Activated CD4-positive, alpha-beta memory T cell treated with anti-CD3 and anti-CD28 coated beads, Interleukin-2, amount 10 ng/mL, durations not matched to agents 7 days and 5 days (primary cell): ENCODE measurements at regions not wholly inside any gene's neighbourhood (a gene's known extent, or its start where the extent isn't known, plus 50 kb on each side); places are given as distances from the start of the nearest gene placed in this dataset.

Experiments used
- CTCF ChIA-PET: fragments of 350-600 bp; sonication (Branson Sonifier 250); formaldehyde crosslinking; loops from one replicate; lab custom pipeline; 2021; ENCODE audit warnings: antibody characterized with exemption, inconsistent platforms; lab: Charles Lee
- POLR2A ChIA-PET: fragments of 350-600 bp; sonication (Branson Sonifier 250); formaldehyde crosslinking; loops from one replicate; lab custom pipeline; 2021; ENCODE audit warnings: antibody characterized with exemption; lab: Charles Lee
- DNase-seq: peaks from one replicate; pipeline ENCODE4 v3.0.0-alpha.2; 2020
- H3K27ac Mint-ChIP-seq: one replicate; pipeline ENCODE4 v1.8.0; 2021; ENCODE audit warnings: mild to moderate bottlenecking, mixed read lengths
- H3K27me3 Mint-ChIP-seq: one replicate; pipeline ENCODE4 v1.8.0; 2021; ENCODE audit warnings: mixed read lengths
- H3K36me3 Mint-ChIP-seq: one replicate; pipeline ENCODE4 v1.8.0; 2021; ENCODE audit warnings: low read depth, mixed read lengths
- H3K4me1 Mint-ChIP-seq: one replicate; pipeline ENCODE4 v1.8.0; 2021; ENCODE audit warnings: mixed read lengths
- H3K4me3 Mint-ChIP-seq: one replicate; pipeline ENCODE4 v1.8.0; 2021; ENCODE audit warnings: mild to moderate bottlenecking, mixed read lengths
- H3K9me3 Mint-ChIP-seq: one replicate; pipeline ENCODE4 v1.8.0; 2021; ENCODE audit warnings: mixed read lengths

DNA sequence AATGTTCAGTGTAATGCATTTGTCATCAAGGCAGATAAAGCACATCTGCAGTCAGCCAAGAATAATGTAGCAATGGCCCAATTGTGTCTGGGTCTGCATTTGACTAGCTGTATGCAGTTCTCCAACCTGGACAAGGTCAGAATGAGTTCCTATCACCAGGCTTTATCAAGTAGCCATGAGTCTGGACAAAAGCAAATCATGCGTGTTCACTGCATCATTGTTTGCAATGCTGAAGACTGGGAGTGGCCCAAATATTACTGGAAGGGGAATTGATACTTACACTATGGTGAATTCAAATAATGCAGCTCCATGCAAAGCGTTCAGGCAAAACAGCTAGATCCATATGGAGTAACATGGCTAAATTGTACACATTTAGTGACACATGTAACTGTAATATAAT is 250.9 kb downstream of the TOX3 start:
- Mint-ChIP-seq H3K27ac (no peak overlapping the region), H3K4me3 (no peak overlapping the region), H3K36me3 (no peaks in the 10 kb centered on the region), H3K9me3 (peaks cover 8% of the 10 kb centered on the region), H3K4me1 (no peaks in the 10 kb centered on the region), H3K27me3 (no peaks in the 10 kb centered on the region)
- ChIA-PET POLR2A (no interaction called here), CTCF (no interaction called here)
- DNase-seq = no peak

- POLR2A ChIA-PET = no interaction called here
- CTCF ChIA-PET = no interaction called here
These were observed 252.3 kb downstream of the TOX3 start for GRCh38 chr16:52294660-52295059.

DNA sequence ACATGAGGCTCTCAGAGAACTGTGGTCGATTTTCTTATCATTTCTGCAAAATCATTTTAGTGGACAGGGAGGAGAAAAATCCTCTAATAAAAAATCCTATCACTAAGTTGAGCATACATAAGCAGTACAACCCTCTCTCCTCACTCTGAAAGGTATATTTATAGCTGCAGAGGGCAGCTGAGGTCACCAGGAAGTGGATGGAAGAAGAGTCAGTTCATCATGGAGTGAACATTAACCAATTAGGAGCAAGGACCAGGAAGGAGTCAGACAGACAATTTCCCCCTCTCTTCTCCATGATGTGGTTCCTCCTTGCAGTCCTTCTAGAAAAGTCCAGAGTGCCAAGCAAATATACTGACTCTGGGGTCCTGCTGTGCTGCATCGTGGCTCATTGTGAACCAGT is 253.7 kb downstream of the TOX3 start:
- CTCF ChIA-PET = no interaction called here

More at GRCh38 chr16:52294660-52295059, 252.3 kb downstream of the TOX3 start:
- DNase-seq = no peak
- Mint-ChIP-seq H3K36me3 (no peaks in the 10 kb centered on the region), H3K4me1 (no peaks in the 10 kb centered on the region), H3K9me3 (peaks cover 8% of the 10 kb centered on the region), H3K27ac (no peak overlapping the region), H3K27me3 (no peaks in the 10 kb centered on the region), H3K4me3 (no peak overlapping the region)

DNA sequence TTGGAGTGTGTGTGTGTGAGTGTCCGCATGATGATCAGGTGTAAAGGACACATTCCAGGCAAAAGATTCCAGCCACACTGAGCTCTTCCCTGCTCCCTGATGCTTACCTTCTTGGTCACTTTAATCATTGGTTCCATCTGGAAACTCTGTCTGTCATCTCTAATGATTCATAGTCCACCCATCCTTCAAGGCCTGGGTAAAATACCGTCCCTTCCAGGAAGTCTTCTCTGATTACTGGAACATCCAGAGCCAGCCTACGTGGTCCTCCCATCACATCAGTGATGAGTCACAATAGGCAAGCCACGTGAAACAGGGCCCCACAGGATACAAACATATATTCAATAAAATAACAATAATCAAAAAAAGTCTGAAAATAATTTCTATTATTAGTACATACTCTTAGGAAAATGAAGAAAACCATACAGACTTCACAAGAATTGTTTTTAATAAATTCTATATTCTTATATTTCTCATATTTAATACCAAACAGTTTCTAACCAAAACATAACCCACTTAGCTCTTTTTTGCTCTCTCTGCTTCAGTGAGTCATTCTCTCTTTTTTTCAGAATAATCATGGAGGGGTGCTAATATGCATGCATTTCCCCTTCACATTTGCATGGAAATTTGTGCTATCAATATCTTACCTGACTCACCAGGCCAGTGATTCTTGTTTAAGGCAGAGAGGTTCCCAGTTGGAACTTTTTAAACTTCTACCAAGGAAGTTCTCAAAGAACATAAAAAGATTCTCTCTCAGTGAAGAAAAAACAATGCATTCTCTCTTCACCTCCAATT is 263.2 kb downstream of the TOX3 start:
- Mint-ChIP-seq H3K4me3 (no peak overlapping the region), H3K27me3 (no peaks in the 10 kb centered on the region), H3K36me3 (no peaks in the 10 kb centered on the region), H3K9me3 (peaks cover 7% of the 10 kb centered on the region), H3K4me1 (no peaks in the 10 kb centered on the region), H3K27ac (no peak overlapping the region)
- DNase-seq = no peak
- ChIA-PET POLR2A (no interaction called here), CTCF (no interaction called here)

More for the DNA sequence above, 253.7 kb downstream of the TOX3 start:
- H3K27ac Mint-ChIP-seq = no peak overlapping the region
- H3K9me3 Mint-ChIP-seq = peaks cover 8% of the 10 kb centered on the region
- POLR2A ChIA-PET = no interaction called here
- DNase-seq = no peak
- no peaks in the 10 kb centered on the region for H3K36me3 Mint-ChIP-seq
- no peak overlapping the region for H3K4me3 Mint-ChIP-seq
- H3K4me1 Mint-ChIP-seq = no peaks in the 10 kb centered on the region
- no peaks in the 10 kb centered on the region for H3K27me3 Mint-ChIP-seq

GRCh38 chr16:52283018-52283417 is 263.9 kb downstream of the TOX3 start:
- DNase-seq = no peak
- no peak overlapping the region for H3K4me3 Mint-ChIP-seq
- H3K27me3 Mint-ChIP-seq = no peaks in the 10 kb centered on the region
- H3K9me3 Mint-ChIP-seq = peaks cover 7% of the 10 kb centered on the region
- ChIA-PET CTCF (no interaction called here), POLR2A (no interaction called here)
- H3K4me1 Mint-ChIP-seq = no peaks in the 10 kb centered on the region
- H3K27ac Mint-ChIP-seq = no peak overlapping the region
- no peaks in the 10 kb centered on the region for H3K36me3 Mint-ChIP-seq

DNA sequence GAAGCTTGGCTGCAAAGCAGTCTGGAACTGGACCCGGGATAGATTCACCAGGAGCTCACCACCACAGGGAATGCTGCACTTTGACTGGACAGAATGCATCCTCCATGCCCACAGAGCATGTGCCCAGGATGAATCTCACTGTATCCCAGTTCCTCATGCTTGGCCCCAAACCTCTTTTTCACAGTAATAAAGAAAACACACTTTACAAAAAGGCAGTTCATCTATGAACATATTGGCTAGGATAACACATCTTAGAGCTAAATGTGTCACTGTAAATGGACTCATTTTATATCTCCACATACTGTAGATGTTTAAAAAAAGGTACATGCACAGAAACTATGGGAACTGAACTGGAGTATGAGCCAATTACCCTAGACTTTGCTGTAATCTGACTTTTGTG is 266.9 kb downstream of the TOX3 start:
- no peak for DNase-seq
- ChIA-PET POLR2A (no interaction called here), CTCF (no interaction called here)
- no peaks in the 10 kb centered on the region for H3K27me3 Mint-ChIP-seq
- H3K4me1 Mint-ChIP-seq = no peaks in the 10 kb centered on the region
- no peaks in the 10 kb centered on the region for H3K9me3 Mint-ChIP-seq
- H3K36me3 Mint-ChIP-seq = no peaks in the 10 kb centered on the region
- no peak overlapping the region for H3K27ac Mint-ChIP-seq
- no peak overlapping the region for H3K4me3 Mint-ChIP-seq

GRCh38 chr16:52271088-52271750 is 275.7 kb downstream of the TOX3 start:
- Mint-ChIP-seq H3K27me3 (no peaks in the 10 kb centered on the region), H3K9me3 (peaks cover 2% of the 10 kb centered on the region), H3K4me3 (no peak overlapping the region), H3K27ac (no peak overlapping the region), H3K36me3 (no peaks in the 10 kb centered on the region), H3K4me1 (no peaks in the 10 kb centered on the region)
- POLR2A ChIA-PET = no interaction called here
- no peak for DNase-seq
- CTCF ChIA-PET = no interaction called here

DNA sequence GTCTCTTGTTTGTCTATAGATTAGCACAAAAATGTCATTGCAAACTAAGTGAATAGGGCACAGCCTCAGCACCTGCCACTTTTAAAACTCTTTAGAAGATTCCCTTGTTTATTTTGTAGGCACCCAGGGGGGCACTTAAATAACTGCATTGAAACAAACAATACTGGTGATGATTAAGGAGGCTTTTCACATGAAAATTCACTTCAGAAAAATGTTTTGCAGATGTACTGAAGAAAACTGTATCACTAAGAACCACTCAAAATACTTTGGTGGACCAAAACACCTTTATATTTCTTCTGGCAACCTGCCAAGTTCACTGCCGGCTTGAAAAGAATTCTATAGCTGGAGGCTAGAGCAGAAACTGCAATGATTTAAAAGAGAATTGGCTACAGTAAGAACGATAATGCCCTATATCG is 281.5 kb downstream of the TOX3 start:
- no peaks in the 10 kb centered on the region for H3K4me1 Mint-ChIP-seq
- no peaks in the 10 kb centered on the region for H3K9me3 Mint-ChIP-seq
- CTCF ChIA-PET = no interaction called here
- no peak overlapping the region for H3K4me3 Mint-ChIP-seq
- POLR2A ChIA-PET = no interaction called here
- no peaks in the 10 kb centered on the region for H3K27me3 Mint-ChIP-seq
- H3K36me3 Mint-ChIP-seq = no peaks in the 10 kb centered on the region
- no peak overlapping the region for H3K27ac Mint-ChIP-seq
- no peak for DNase-seq

DNA sequence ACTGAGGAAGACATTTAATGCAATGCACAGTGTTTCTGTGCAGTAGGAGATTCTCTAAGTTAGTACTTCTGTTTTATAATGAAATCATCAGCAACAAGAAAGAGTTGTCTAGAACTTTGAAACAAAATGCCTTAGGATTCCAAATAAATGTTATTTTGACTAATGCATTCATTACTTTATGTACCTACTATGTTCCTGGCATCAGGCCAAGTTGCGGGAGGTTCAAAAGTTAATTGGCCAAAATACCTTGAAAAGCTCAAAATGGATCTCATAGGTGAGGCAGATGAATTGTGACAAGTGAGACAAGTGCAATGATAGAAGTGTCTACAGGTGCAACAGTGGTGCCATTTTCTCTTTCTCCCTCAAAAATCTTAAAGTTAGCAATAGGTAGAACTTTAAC is 289.4 kb downstream of the TOX3 start:
- ChIA-PET CTCF (no interaction called here), POLR2A (no interaction called here)
- Mint-ChIP-seq H3K4me3 (no peak overlapping the region), H3K36me3 (no peaks in the 10 kb centered on the region), H3K4me1 (no peaks in the 10 kb centered on the region), H3K9me3 (peaks cover 2% of the 10 kb centered on the region), H3K27ac (no peak overlapping the region), H3K27me3 (no peaks in the 10 kb centered on the region)
- no peak for DNase-seq

DNA sequence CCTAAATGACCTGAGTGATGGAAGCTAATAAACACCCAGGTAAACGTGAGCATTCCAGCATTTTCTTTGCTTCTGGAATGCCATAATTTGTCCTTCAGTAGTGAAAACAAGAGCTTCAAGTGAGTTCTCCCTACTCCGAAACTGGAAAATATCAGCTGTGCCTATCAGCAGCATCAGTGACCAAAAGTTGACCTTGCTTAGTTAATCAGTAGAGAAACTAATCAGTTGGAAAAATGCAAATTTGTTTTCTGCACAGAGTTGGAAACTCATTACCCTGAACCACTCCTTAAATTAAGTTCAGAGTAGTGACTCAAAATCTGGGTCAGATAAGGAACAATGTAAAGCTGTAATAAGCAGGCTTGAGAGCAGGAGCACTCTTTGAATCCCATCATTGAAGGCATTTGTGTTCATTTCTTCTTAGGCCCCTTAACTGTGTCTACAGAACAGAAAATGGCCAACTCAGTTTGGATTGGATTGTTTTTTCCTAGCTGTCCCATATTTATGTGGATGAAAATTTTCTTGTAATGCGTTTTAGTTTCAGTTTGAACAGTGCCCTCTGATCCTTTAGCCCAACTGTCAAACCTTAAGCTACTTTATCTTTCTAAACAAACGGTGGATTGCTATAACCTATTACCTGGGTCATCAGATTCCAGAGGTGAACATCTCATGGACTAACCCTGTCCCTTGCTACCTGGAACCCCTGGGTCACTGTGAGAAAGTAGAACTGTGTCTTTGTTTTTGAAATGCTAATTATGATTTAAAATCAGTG is 290.4 kb downstream of the TOX3 start:
- H3K9me3 Mint-ChIP-seq = peaks cover 2% of the 10 kb centered on the region
- CTCF ChIA-PET = no interaction called here
- H3K4me3 Mint-ChIP-seq = no peak overlapping the region
- no peaks in the 10 kb centered on the region for H3K36me3 Mint-ChIP-seq
- no peak overlapping the region for H3K27ac Mint-ChIP-seq
- no peaks in the 10 kb centered on the region for H3K4me1 Mint-ChIP-seq
- no peak for DNase-seq
- POLR2A ChIA-PET = no interaction called here
- H3K27me3 Mint-ChIP-seq = no peaks in the 10 kb centered on the region

DNA sequence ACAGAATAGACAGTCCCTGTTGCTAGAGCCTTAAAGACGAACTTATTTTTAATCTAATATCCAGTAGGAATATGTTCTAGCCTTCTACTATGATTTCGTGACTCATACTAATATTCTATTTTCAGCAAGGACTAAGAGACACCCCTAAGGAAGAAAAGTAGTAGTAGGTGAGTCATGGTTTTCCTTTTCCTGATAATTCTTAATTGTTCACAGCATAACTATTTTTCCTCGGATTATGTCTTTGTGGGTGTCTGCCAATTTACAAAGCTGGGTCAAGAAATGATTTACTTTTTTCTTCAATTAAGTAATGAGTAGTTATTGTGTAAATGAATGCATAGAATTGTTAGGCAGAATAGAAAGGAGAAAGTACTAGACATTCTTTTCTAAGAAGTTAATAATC is 292.2 kb downstream of the TOX3 start:
- H3K27me3 Mint-ChIP-seq = no peaks in the 10 kb centered on the region
- POLR2A ChIA-PET = no interaction called here
- H3K4me3 Mint-ChIP-seq = no peak overlapping the region
- no peak for DNase-seq
- no peaks in the 10 kb centered on the region for H3K36me3 Mint-ChIP-seq
- H3K9me3 Mint-ChIP-seq = no peaks in the 10 kb centered on the region
- no peaks in the 10 kb centered on the region for H3K4me1 Mint-ChIP-seq
- CTCF ChIA-PET = interaction anchor here (0.8 kb wide), 1 partner anchor 13 kb away, joined by 3 read pairs; no protein-coding TSS in a partner anchor
- H3K27ac Mint-ChIP-seq = no peak overlapping the region

DNA sequence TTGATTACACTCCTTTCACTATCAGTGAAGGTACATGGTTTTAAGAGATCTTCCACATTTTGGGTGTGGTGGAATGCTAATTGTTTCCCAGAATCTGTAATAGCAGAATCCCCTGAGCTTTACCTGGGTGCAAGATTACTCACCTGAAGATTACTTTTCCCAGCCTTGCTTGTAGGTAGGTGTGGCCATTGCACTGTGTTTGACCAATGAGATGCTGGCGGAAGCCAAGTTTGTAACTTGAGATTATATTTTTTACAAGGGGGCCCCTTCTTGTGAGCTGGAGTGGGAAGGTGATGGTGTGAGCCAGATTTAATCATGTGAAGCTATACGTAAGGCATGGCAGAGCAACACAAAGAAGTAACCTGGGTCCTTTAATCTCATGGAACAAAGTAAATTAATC is 294.3 kb downstream of the TOX3 start:
- Mint-ChIP-seq H3K36me3 (no peaks in the 10 kb centered on the region), H3K27me3 (no peaks in the 10 kb centered on the region), H3K27ac (no peak overlapping the region), H3K9me3 (peaks cover 4% of the 10 kb centered on the region), H3K4me1 (no peaks in the 10 kb centered on the region), H3K4me3 (no peak overlapping the region)
- POLR2A ChIA-PET = no interaction called here
- CTCF ChIA-PET = no interaction called here
- no peak for DNase-seq

GRCh38 chr16:52251495-52251894 is 295.4 kb downstream of the TOX3 start:
- ChIA-PET POLR2A (no interaction called here), CTCF (no interaction called here)
- H3K4me1 Mint-ChIP-seq = no peaks in the 10 kb centered on the region
- DNase-seq = no peak
- H3K9me3 Mint-ChIP-seq = peaks cover 4% of the 10 kb centered on the region
- H3K27ac Mint-ChIP-seq = no peak overlapping the region
- H3K36me3 Mint-ChIP-seq = no peaks in the 10 kb centered on the region
- H3K4me3 Mint-ChIP-seq = no peak overlapping the region
- H3K27me3 Mint-ChIP-seq = no peaks in the 10 kb centered on the region
